ENCODE measurements at regions not wholly inside any gene's neighbourhood (a gene's known extent, or its start where the extent isn't known, plus 50 kb on each side); places are given as distances from the start of the nearest gene placed in this dataset.

- TF ChIP-seq CTCF (conservative IDR thresholded peaks at IDR 0.05; ENCODE audit: low read depth, low read length) (no peak), EZH2 (IDR thresholded peaks at IDR 0.05; ENCODE audit: borderline replicate concordance, low read depth, low read length, poor library complexity, severe bottlenecking) (no peak)
Measured at GRCh38 chr1:201676197-201676596, 137.3 kb downstream of the NAV1 start.
